Right hindlimb (tissue), 1 donor: ENCODE measurements at regions not wholly inside any gene's neighbourhood (a gene's known extent, or its start where the extent isn't known, plus 50 kb on each side); places are given as distances from the start of the nearest gene placed in this dataset.
"Not testable (repeated sequence)": the region's sequence is repeated elsewhere in the genome, so short reads cannot be mapped to it uniquely, and the experiment has no call there.

ENCODE experiments used
- DNase-seq: peaks from one replicate; pipeline ENCODE4 v3.0.0-alpha.2; 2018

- DNase-seq: no peak
Measured at GRCh38 chr5:61215996-61216395, 53.7 kb upstream of the SMIM15 start.

- no peak for DNase-seq
Measured at GRCh38 chr5:61216741-61217140, 54.5 kb upstream of the SMIM15 start.

- no peak for DNase-seq
Measured at GRCh38 chr5:61217214-61217613, 54.9 kb upstream of the SMIM15 start.

- no peak for DNase-seq
Measured at GRCh38 chr5:61228229-61228628, 66.0 kb upstream of the SMIM15 start.

GRCh38 chr5:61228691-61229280 lies 66.5 kb upstream of the SMIM15 start:
- DNase-seq: no peak

- DNase-seq: peak; percentile 26
Measured at GRCh38 chr5:61229416-61229815, 67.1 kb upstream of the SMIM15 start.

- DNase-seq: no peak
Measured at GRCh38 chr5:61230492-61230891, 68.2 kb upstream of the SMIM15 start.

GRCh38 chr5:61231813-61232212 lies 69.5 kb upstream of the SMIM15 start:
- no peak for DNase-seq

GRCh38 chr5:61232490-61233050 lies 70.3 kb upstream of the SMIM15 start:
- no peak for DNase-seq

GRCh38 chr5:61234019-61234418 lies 71.8 kb upstream of the SMIM15 start:
- no peak for DNase-seq

GRCh38 chr5:61236715-61237114 lies 74.4 kb upstream of the SMIM15 start:
- not testable (repeated sequence) for DNase-seq

GRCh38 chr5:61245486-61245885 lies 83.2 kb upstream of the SMIM15 start:
- DNase-seq: peak; percentile 30

- DNase-seq: no peak
Measured at GRCh38 chr5:61245936-61246335, 83.7 kb upstream of the SMIM15 start.

GRCh38 chr5:61246768-61247307 lies 84.6 kb upstream of the SMIM15 start:
- no peak for DNase-seq

- DNase-seq: no peak
Measured at GRCh38 chr5:61251874-61252642, 80.0 kb upstream of the ZSWIM6 start.

- DNase-seq: no peak
Measured at GRCh38 chr5:61252643-61252925, 79.5 kb upstream of the ZSWIM6 start.

- DNase-seq: no peak
Measured at GRCh38 chr5:61253547-61253946, 78.5 kb upstream of the ZSWIM6 start.

- no peak for DNase-seq
Measured at GRCh38 chr5:61254969-61255555, 77.0 kb upstream of the ZSWIM6 start.

GRCh38 chr5:61256474-61256873 lies 75.6 kb upstream of the ZSWIM6 start:
- no peak for DNase-seq

- no peak for DNase-seq
Measured at GRCh38 chr5:61257421-61257820, 74.6 kb upstream of the ZSWIM6 start.

GRCh38 chr5:61261136-61261535 lies 70.9 kb upstream of the ZSWIM6 start:
- DNase-seq: no peak

- no peak for DNase-seq
Measured at GRCh38 chr5:61262080-61262479, 70.0 kb upstream of the ZSWIM6 start.

GRCh38 chr5:61263072-61263471 lies 69.0 kb upstream of the ZSWIM6 start:
- DNase-seq: no peak
